H1 (cell line): ENCODE measurements at regions not wholly inside any gene's neighbourhood (a gene's known extent, or its start where the extent isn't known, plus 50 kb on each side); places are given as distances from the start of the nearest gene placed in this dataset.

Source experiments
- CHD2 ChIP-seq: IDR thresholded peaks from 2 replicates; pipeline ENCODE4 v1.6.1; 2012; ENCODE audit warnings: low read length, improper control_type of control experiment
- KDM5A ChIP-seq: fragments of 200-600 bp; IDR thresholded peaks from 2 replicates; pipeline ENCODE4 v1.7.1; 2012; ENCODE audit warnings: mild to moderate bottlenecking, low read length, inconsistent platforms, mixed read lengths
- RAD21 ChIP-seq, 2 experiments: IDR thresholded peaks in 1 of 2; conservative IDR thresholded peaks in 1 of 2; 2 replicates each; pipeline ENCODE4 v1.6.1; 2011; ENCODE audit warnings: low read depth in 2 of 2, low read length in 2 of 2, improper control_type of control experiment in 1 of 2, inconsistent platforms in 1 of 2, mild to moderate bottlenecking in 1 of 2, moderate library complexity in 1 of 2
- SAP30 ChIP-seq: fragments of 300-600 bp; sonication (generic); IDR thresholded peaks from 2 replicates; pipeline ENCODE4 v1.7.1; 2012; ENCODE audit warnings: low read length, moderate library complexity, mild to moderate bottlenecking, inconsistent platforms; ENCODE audit not compliant: insufficient read depth, insufficient replicate concordance
- SUZ12 ChIP-seq: fragments of 200-600 bp; sonication (generic); IDR thresholded peaks from 2 replicates; pipeline ENCODE4 v1.6.1; 2012; ENCODE audit warnings: mild to moderate bottlenecking, inconsistent platforms, low read length, moderate library complexity, mixed read lengths
- TAF7 ChIP-seq: optimal IDR thresholded peaks from 2 replicates; pipeline ENCODE3; 2011; ENCODE audit warnings: low read depth, mild to moderate bottlenecking, inconsistent platforms, low read length, moderate library complexity, borderline replicate concordance

GRCh38 chr11:114775875-114776621 lies 97.7 kb downstream of the NXPE2 start (continued):
- TF ChIP-seq RAD21 (IDR thresholded peaks at IDR 0.05 in 1 of 2, conservative IDR thresholded peaks at IDR 0.05 in 1 of 2; ENCODE audit: low read depth in 2 of 2, low read length in 2 of 2) = no peak
- no peak for TF ChIP-seq SUZ12
- no peak for TF ChIP-seq CHD2
- TF ChIP-seq TAF7 = no peak
- no peak for TF ChIP-seq KDM5A
- no peak for TF ChIP-seq SAP30
